Dendritic cell treated with granulocyte-macrophage colony-stimulating factor and Interleukin-4, amounts not matched to agents 40 ng/mL and 50 ng/mL, for 4 days (primary cell): ENCODE measurements at regions not wholly inside any gene's neighbourhood (a gene's known extent, or its start where the extent isn't known, plus 50 kb on each side); places are given as distances from the start of the nearest gene placed in this dataset.

Experiments
- H3K27ac Mint-ChIP-seq: one replicate; pipeline ENCODE4 v1.8.0; 2022; ENCODE audit warnings: mild to moderate bottlenecking, mixed read lengths
- H3K27me3 Mint-ChIP-seq: one replicate; pipeline ENCODE4 v1.8.0; 2022; ENCODE audit warnings: mild to moderate bottlenecking, mixed read lengths
- H3K36me3 Mint-ChIP-seq: one replicate; pipeline ENCODE4 v1.8.0; 2022; ENCODE audit warnings: low read depth, mixed read lengths
- H3K4me1 Mint-ChIP-seq: one replicate; pipeline ENCODE4 v1.8.0; 2022; ENCODE audit warnings: low read depth, mixed read lengths
- H3K4me3 Mint-ChIP-seq: one replicate; pipeline ENCODE4 v1.8.0; 2022; ENCODE audit warnings: mild to moderate bottlenecking, moderate library complexity, mixed read lengths
- H3K9me3 Mint-ChIP-seq: one replicate; pipeline ENCODE4 v1.8.0; 2022; ENCODE audit warnings: mixed read lengths
- intact Hi-C: fragments of 100-400 bp; cut with micrococcal nuclease; formaldehyde crosslinking; loops from one replicate; pipeline ENCODE4 v1.15.0; 2022

- Mint-ChIP-seq H3K36me3 (no peaks in the 10 kb centered on the region), H3K4me1 (no peaks in the 10 kb centered on the region), H3K4me3 (no peak overlapping the region), H3K27ac (no peak overlapping the region), H3K9me3 (no peaks in the 10 kb centered on the region), H3K27me3 (peaks cover 35% of the 10 kb centered on the region)
- intact Hi-C loops: no loop called here
Measured at GRCh38 chr19:31074199-31075125, 274.8 kb downstream of the TSHZ3 start.

- no peak overlapping the region for H3K27ac Mint-ChIP-seq
Measured at GRCh38 chr19:31073485-31074198, 275.6 kb downstream of the TSHZ3 start.

GRCh38 chr19:31072451-31072850 is 276.8 kb downstream of the TSHZ3 start:
- Mint-ChIP-seq H3K9me3 (no peaks in the 10 kb centered on the region), H3K27me3 (peaks cover 36% of the 10 kb centered on the region), H3K36me3 (no peaks in the 10 kb centered on the region), H3K27ac (no peak overlapping the region), H3K4me1 (no peaks in the 10 kb centered on the region), H3K4me3 (no peak overlapping the region)
- intact Hi-C loops: no loop called here

More at GRCh38 chr19:31073485-31074198, 275.6 kb downstream of the TSHZ3 start:
- Mint-ChIP-seq H3K4me1 (no peaks in the 10 kb centered on the region), H3K9me3 (no peaks in the 10 kb centered on the region), H3K4me3 (no peak overlapping the region), H3K36me3 (no peaks in the 10 kb centered on the region), H3K27me3 (peaks cover 35% of the 10 kb centered on the region)
- intact Hi-C loops: no loop called here

GRCh38 chr19:31071136-31071855 is 277.9 kb downstream of the TSHZ3 start:
- H3K4me3 Mint-ChIP-seq: no peak overlapping the region
- no peaks in the 10 kb centered on the region for H3K4me1 Mint-ChIP-seq
- no peaks in the 10 kb centered on the region for H3K9me3 Mint-ChIP-seq
- peaks cover 36% of the 10 kb centered on the region for H3K27me3 Mint-ChIP-seq
- no peak overlapping the region for H3K27ac Mint-ChIP-seq
- no peaks in the 10 kb centered on the region for H3K36me3 Mint-ChIP-seq
- intact Hi-C loops: no loop called here

GRCh38 chr19:31070146-31071065 is 278.8 kb downstream of the TSHZ3 start:
- Mint-ChIP-seq H3K4me3 (no peak overlapping the region), H3K27me3 (peaks cover 36% of the 10 kb centered on the region), H3K36me3 (no peaks in the 10 kb centered on the region), H3K9me3 (no peaks in the 10 kb centered on the region), H3K4me1 (no peaks in the 10 kb centered on the region), H3K27ac (no peak overlapping the region)
- intact Hi-C loops: no loop called here

- Mint-ChIP-seq H3K36me3 (no peaks in the 10 kb centered on the region), H3K27ac (no peak overlapping the region), H3K27me3 (peaks cover 25% of the 10 kb centered on the region), H3K4me1 (no peaks in the 10 kb centered on the region), H3K9me3 (no peaks in the 10 kb centered on the region), H3K4me3 (no peak overlapping the region)
- intact Hi-C loops: no loop called here
Measured at GRCh38 chr19:31068268-31068667, 281.0 kb downstream of the TSHZ3 start.

- Mint-ChIP-seq H3K27me3 (peaks cover 11% of the 10 kb centered on the region), H3K36me3 (no peaks in the 10 kb centered on the region), H3K4me3 (no peak overlapping the region), H3K9me3 (no peaks in the 10 kb centered on the region), H3K4me1 (no peaks in the 10 kb centered on the region), H3K27ac (no peak overlapping the region)
- intact Hi-C loops: no loop called here
Measured at GRCh38 chr19:31066385-31066784, 282.9 kb downstream of the TSHZ3 start.

- Mint-ChIP-seq H3K4me1 (no peaks in the 10 kb centered on the region), H3K27ac (no peak overlapping the region), H3K27me3 (peaks cover 6% of the 10 kb centered on the region), H3K36me3 (no peaks in the 10 kb centered on the region), H3K4me3 (no peak overlapping the region), H3K9me3 (peaks cover 12% of the 10 kb centered on the region)
- intact Hi-C loops: no loop called here
Measured at GRCh38 chr19:31064491-31064890, 284.7 kb downstream of the TSHZ3 start.

GRCh38 chr19:31058676-31059340 is 290.4 kb downstream of the TSHZ3 start:
- Mint-ChIP-seq H3K4me1 (no peaks in the 10 kb centered on the region), H3K36me3 (no peaks in the 10 kb centered on the region), H3K9me3 (peaks cover 12% of the 10 kb centered on the region), H3K4me3 (no peak overlapping the region), H3K27ac (no peak overlapping the region), H3K27me3 (peaks cover 9% of the 10 kb centered on the region)
- intact Hi-C loops: no loop called here

- H3K36me3 Mint-ChIP-seq: no peaks in the 10 kb centered on the region
- peaks cover 8% of the 10 kb centered on the region for H3K27me3 Mint-ChIP-seq
- no peak overlapping the region for H3K27ac Mint-ChIP-seq
- H3K4me1 Mint-ChIP-seq: no peaks in the 10 kb centered on the region
- no peak overlapping the region for H3K4me3 Mint-ChIP-seq
- peaks cover 12% of the 10 kb centered on the region for H3K9me3 Mint-ChIP-seq
- intact Hi-C loops: no loop called here
Measured at GRCh38 chr19:31057476-31057875, 291.8 kb downstream of the TSHZ3 start.

GRCh38 chr19:31055454-31055853 is 293.8 kb downstream of the TSHZ3 start:
- H3K9me3 Mint-ChIP-seq: peaks cover 6% of the 10 kb centered on the region
- H3K4me1 Mint-ChIP-seq: no peaks in the 10 kb centered on the region
- H3K36me3 Mint-ChIP-seq: no peaks in the 10 kb centered on the region
- H3K27ac Mint-ChIP-seq: no peak overlapping the region
- no peak overlapping the region for H3K4me3 Mint-ChIP-seq
- intact Hi-C loops: loop anchor here (2.0 kb wide), 1 partner anchor 301 kb away; no protein-coding TSS in a partner anchor
- H3K27me3 Mint-ChIP-seq: peaks cover 4% of the 10 kb centered on the region

GRCh38 chr19:31054430-31054829 is 294.8 kb downstream of the TSHZ3 start:
- H3K27ac Mint-ChIP-seq: no peak overlapping the region
- intact Hi-C loops: loop anchor here (2.0 kb wide), 1 partner anchor 302 kb away; no protein-coding TSS in a partner anchor
- H3K36me3 Mint-ChIP-seq: no peaks in the 10 kb centered on the region
- H3K4me1 Mint-ChIP-seq: no peaks in the 10 kb centered on the region
- H3K9me3 Mint-ChIP-seq: no peaks in the 10 kb centered on the region
- no peak overlapping the region for H3K4me3 Mint-ChIP-seq
- peaks cover 4% of the 10 kb centered on the region for H3K27me3 Mint-ChIP-seq

- no peak overlapping the region for H3K4me3 Mint-ChIP-seq
Measured at GRCh38 chr19:31049431-31049830, 299.8 kb downstream of the TSHZ3 start.

More at GRCh38 chr19:31049431-31049830, 299.8 kb downstream of the TSHZ3 start:
- intact Hi-C loops: no loop called here
- H3K27me3 Mint-ChIP-seq: peaks cover 3% of the 10 kb centered on the region
- H3K9me3 Mint-ChIP-seq: no peaks in the 10 kb centered on the region
- no peaks in the 10 kb centered on the region for H3K4me1 Mint-ChIP-seq
- H3K36me3 Mint-ChIP-seq: no peaks in the 10 kb centered on the region
- H3K27ac Mint-ChIP-seq: no peak overlapping the region
